Tibial nerve (tissue), 4 donors: ENCODE measurements at regions not wholly inside any gene's neighbourhood (a gene's known extent, or its start where the extent isn't known, plus 50 kb on each side); places are given as distances from the start of the nearest gene placed in this dataset.

Experiments used
- DNase-seq, 2 donors: peaks; one replicate each; pipeline ENCODE4 v3.0.0-alpha.2; 2019; ENCODE audit warnings: low spot score in 2 of 2
- H3K27ac ChIP-seq, 4 donors: fragments of 200-600 bp; sonication (generic) in 3 of 4; one replicate each; pipeline ENCODE4 v1.5.1; 2017 to 2019; ENCODE audit warnings: mild to moderate bottlenecking in 1 of 4
- H3K27me3 ChIP-seq, 2 donors: fragments of 200-600 bp; sonication (generic) in 1 of 2; one replicate each; pipeline versions ENCODE4 v1.5.1 to v1.6.0; 2017 to 2019
- H3K36me3 ChIP-seq, 3 donors: fragments of 200-600 bp; sonication (generic); one replicate each; pipeline ENCODE4 v1.5.1; 2018 to 2019
- H3K4me1 ChIP-seq, 4 donors: fragments of 200-600 bp; sonication (generic) in 3 of 4; one replicate each; pipeline ENCODE4 v1.5.1; 2017 to 2019
- H3K4me3 ChIP-seq, 4 donors: fragments of 200-600 bp; sonication (generic) in 3 of 4; one replicate each; pipeline ENCODE4 v1.5.1; 2017 to 2019; ENCODE audit warnings: mild to moderate bottlenecking in 1 of 4, moderate library complexity in 1 of 4
- H3K9me3 ChIP-seq, 4 donors: fragments of 200-600 bp; sonication (generic) in 3 of 4; one replicate each; pipeline ENCODE4 v1.5.1; 2017 to 2019
- CTCF ChIP-seq, 5 experiments: fragments of 200-600 bp in 3 of 5; fragments of 450-650 bp in 2 of 5; sonication (generic) in 3 of 5; IDR thresholded peaks; one replicate each; pipeline ENCODE4 v1.5.1; 2016 to 2019; ENCODE audit warnings: antibody characterized with exemption in 5 of 5, mild to moderate bottlenecking in 3 of 5, moderate library complexity in 2 of 5
- EP300 ChIP-seq, 2 donors: sonication (generic); formaldehyde crosslinking; IDR thresholded peaks; one replicate each; pipeline ENCODE4 v1.6.1; 2017; ENCODE audit warnings: antibody characterized with exemption in 2 of 2, mild to moderate bottlenecking in 1 of 2
- POLR2A ChIP-seq, 2 donors: fragments of 450-650 bp; IDR thresholded peaks; one replicate each; pipeline ENCODE4 v1.6.1; 2017; ENCODE audit warnings: antibody characterized with exemption in 2 of 2, mild to moderate bottlenecking in 2 of 2, moderate library complexity in 2 of 2
- WGBS, 2 donors: methylation state at CpG; one replicate each; pipeline ENCODE4 v1.1.5; 2018; 5-methylcytosine and 5-hydroxymethylcytosine counted together

DNA sequence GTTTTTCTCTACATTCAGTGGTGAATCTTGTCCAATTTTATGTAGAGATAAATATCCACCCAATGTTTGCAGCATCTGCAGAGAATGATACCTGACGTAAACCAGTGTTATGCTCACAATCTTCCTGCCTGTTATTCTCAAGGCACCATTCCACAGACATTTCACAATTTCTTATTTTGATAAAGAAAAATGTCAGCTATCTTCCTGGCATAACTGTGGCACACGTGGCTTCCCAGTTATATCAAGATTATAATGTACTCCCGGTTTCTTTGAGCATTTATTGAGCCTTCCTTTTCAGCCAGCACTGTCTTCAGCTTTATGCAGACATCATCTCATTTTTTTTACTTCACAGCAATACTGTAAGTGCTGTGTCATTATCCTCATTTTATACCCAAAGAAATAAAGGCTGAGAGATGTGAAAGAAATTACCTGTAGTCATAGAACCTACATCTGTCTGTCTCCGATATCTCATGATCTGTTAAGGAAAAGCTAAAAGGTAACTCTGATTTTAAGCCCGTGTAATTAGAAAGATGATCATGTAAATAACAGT lies 1300.8 kb upstream of the TENM3 start:
- Histone ChIP-seq H3K36me3 (no peaks in the 10 kb centered on the region), H3K4me3 (no peak overlapping the region), H3K27ac (no peak overlapping the region), H3K27me3 (no peaks in the 10 kb centered on the region), H3K4me1 (peaks cover 0 to 2% (median 0%) of the 10 kb centered on the region in 4 donors), H3K9me3 (no peaks in the 10 kb centered on the region)
- 84 to 89% methylated on average over 5 of the region's 5 CpGs for WGBS, 2 donors
- DNase-seq = no peak
- no peak for TF ChIP-seq EP300 (IDR thresholded peaks at IDR 0.05)
- TF ChIP-seq POLR2A (IDR thresholded peaks at IDR 0.05) = no peak
- TF ChIP-seq CTCF (IDR thresholded peaks at IDR 0.05) = no peak

DNA sequence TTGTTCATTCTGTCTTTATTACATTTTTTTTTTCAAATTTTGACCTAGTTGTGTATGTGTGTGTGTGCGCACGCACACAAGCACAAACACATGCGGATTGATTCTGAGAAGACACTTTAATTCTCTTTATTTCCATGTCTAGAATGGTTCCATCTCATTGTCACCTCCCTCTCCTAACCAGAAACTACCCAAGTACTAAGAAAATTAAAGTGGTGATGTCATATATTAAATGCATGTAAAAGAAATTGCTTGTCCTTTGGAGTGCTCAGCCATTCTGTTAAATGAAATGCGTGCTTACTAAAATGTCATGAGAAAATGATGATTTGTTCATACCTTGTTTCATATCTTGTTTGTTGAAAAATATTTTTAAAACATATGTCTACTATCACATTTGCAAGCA lies 1297.0 kb upstream of the TENM3 start:
- H3K27ac ChIP-seq = no peak overlapping the region
- 95% methylated on average over 4 of the region's 4 CpGs for WGBS, 2 donors
- no peaks in the 10 kb centered on the region for H3K36me3 ChIP-seq
- H3K27me3 ChIP-seq = no peaks in the 10 kb centered on the region
- TF ChIP-seq EP300 (IDR thresholded peaks at IDR 0.05) (no peak), CTCF (IDR thresholded peaks at IDR 0.05) (no peak), POLR2A (IDR thresholded peaks at IDR 0.05) (no peak)
- H3K9me3 ChIP-seq = no peaks in the 10 kb centered on the region
- H3K4me3 ChIP-seq = no peak overlapping the region
- no peak for DNase-seq
- peaks cover 0 to 4% (median 0%) of the 10 kb centered on the region in 4 donors for H3K4me1 ChIP-seq

GRCh38 chr4:180947425-180947824 lies 1295.8 kb upstream of the TENM3 start:
- Histone ChIP-seq H3K4me1 (peaks cover 0 to 4% (median 0%) of the 10 kb centered on the region in 4 donors), H3K27me3 (no peaks in the 10 kb centered on the region), H3K9me3 (no peaks in the 10 kb centered on the region), H3K36me3 (no peaks in the 10 kb centered on the region), H3K27ac (no peak overlapping the region), H3K4me3 (no peak overlapping the region)
- no peak for DNase-seq
- TF ChIP-seq EP300 (IDR thresholded peaks at IDR 0.05) (no peak), CTCF (IDR thresholded peaks at IDR 0.05) (peak in 1 of 5 experiments; percentile 24)
- WGBS, 2 donors = 16 to 21% methylated on average over 5 of the region's 5 CpGs

DNA sequence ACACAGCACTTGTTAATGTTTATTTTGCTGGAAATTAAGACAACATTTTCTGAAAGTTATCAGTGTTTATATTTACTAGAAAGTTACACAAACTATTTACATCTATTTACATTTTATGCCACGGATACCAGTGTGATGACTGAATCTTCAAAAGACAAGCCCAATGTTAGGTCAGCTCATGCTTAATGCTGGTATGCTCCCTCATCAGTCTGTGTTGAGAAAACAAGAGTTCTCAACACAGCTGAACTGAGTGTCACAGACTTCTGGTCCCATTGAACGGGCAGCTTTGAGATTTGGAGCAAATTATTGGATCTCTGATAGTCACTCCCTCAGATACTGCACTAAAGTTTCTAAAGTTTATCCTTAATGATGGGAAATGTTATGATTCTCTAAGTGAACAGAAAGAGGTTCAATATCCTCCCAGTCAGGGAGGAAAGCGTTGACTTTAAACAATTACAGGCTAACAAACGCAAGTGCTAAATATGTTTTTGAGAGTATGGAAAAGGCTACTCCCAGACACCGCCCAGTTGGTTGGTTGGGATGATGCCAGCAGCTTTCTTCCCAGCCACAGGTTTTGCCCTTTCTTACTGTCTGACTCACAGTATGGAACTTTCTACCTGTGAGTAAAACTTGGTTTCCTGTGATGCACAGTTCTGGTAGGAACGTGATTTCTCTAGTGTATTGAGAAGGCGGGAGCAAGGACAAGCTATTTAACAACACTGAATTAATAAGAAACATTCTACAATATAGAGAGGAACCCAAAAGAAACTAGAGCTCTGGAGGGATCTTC lies 1293.6 kb upstream of the TENM3 start:
- H3K36me3 ChIP-seq = no peaks in the 10 kb centered on the region
- peaks cover 0 to 4% (median 0%) of the 10 kb centered on the region in 4 donors for H3K4me1 ChIP-seq
- no peak overlapping the region for H3K27ac ChIP-seq
- 78 to 79% methylated on average over 7 of the region's 7 CpGs for WGBS, 2 donors
- no peaks in the 10 kb centered on the region for H3K27me3 ChIP-seq
- no peak overlapping the region for H3K4me3 ChIP-seq
- no peaks in the 10 kb centered on the region for H3K9me3 ChIP-seq
- no peak for TF ChIP-seq CTCF (IDR thresholded peaks at IDR 0.05)
- no peak for TF ChIP-seq POLR2A (IDR thresholded peaks at IDR 0.05)
- TF ChIP-seq EP300 (IDR thresholded peaks at IDR 0.05) = no peak
- DNase-seq = no peak

GRCh38 chr4:180950377-180950776 lies 1292.8 kb upstream of the TENM3 start:
- H3K9me3 ChIP-seq = no peaks in the 10 kb centered on the region
- no peak overlapping the region for H3K27ac ChIP-seq

More at GRCh38 chr4:180950377-180950776, 1292.8 kb upstream of the TENM3 start:
- Histone ChIP-seq H3K4me1 (peaks cover 0 to 4% (median 0%) of the 10 kb centered on the region in 4 donors), H3K27me3 (no peaks in the 10 kb centered on the region), H3K36me3 (no peaks in the 10 kb centered on the region), H3K4me3 (no peak overlapping the region)
- DNase-seq = no peak
- WGBS, 2 donors = 73 to 79% methylated on average over 1 of the region's 1 CpG
- TF ChIP-seq CTCF (IDR thresholded peaks at IDR 0.05) (no peak), POLR2A (IDR thresholded peaks at IDR 0.05) (no peak), EP300 (IDR thresholded peaks at IDR 0.05) (no peak)
